OCI-LY7 (cell line): ENCODE measurements at regions not wholly inside any gene's neighbourhood (a gene's known extent, or its start where the extent isn't known, plus 50 kb on each side); places are given as distances from the start of the nearest gene placed in this dataset.
"Not testable (repeated sequence)": the region's sequence is repeated elsewhere in the genome, so short reads cannot be mapped to it uniquely, and the experiment has no call there.

Source experiments
- BruUV-seq: library from RNA; stranded (reverse); fragments of 400-500 nt; replicated peaks from 2 replicates; lab custom pipeline; 2021; lab: Mats Ljungman, UMichigan
- CTCF ChIA-PET: fragments of 300-600 bp; sonication (Branson Sonifier 250); formaldehyde crosslinking; loops from one replicate; lab custom pipeline; 2022; ENCODE audit warnings: antibody characterized with exemption; ENCODE audit not compliant: unreplicated experiment; lab: Charles Lee
- POLR2A ChIA-PET: fragments of 300-600 bp; sonication (Branson Sonifier 250); formaldehyde crosslinking; loops from one replicate; lab custom pipeline; 2022; ENCODE audit warnings: antibody characterized with exemption; lab: Charles Lee
- DNase-seq: peaks from one replicate; pipeline ENCODE4 v3.0.0-alpha.2; 2015; ENCODE audit warnings: low spot score
- H2AFZ ChIP-seq: fragments of 200-600 bp; sonication (generic), shearing (Covaris generic); 2 replicates; pipeline ENCODE4 v1.6.1; 2014; ENCODE audit warnings: mild to moderate bottlenecking, antibody characterized with exemption, low read length, moderate library complexity
- H3K27ac ChIP-seq: fragments of 200-600 bp; sonication (generic); 2 replicates; pipeline ENCODE4 v1.5.1; 2014; ENCODE audit warnings: mixed run types, low read depth, mild to moderate bottlenecking, moderate library complexity, low read length, inconsistent platforms; ENCODE audit not compliant: poor library complexity, severe bottlenecking
- H3K36me3 ChIP-seq: fragments of 200-600 bp; sonication (generic); 2 replicates; pipeline ENCODE4 v1.6.1; 2014; ENCODE audit warnings: mild to moderate bottlenecking, antibody characterized with exemption, low read length, moderate library complexity, mixed read lengths; ENCODE audit not compliant: insufficient read depth
- H3K4me1 ChIP-seq: fragments of 200-600 bp; sonication (generic); 2 replicates; pipeline ENCODE4 v1.5.1; 2014; ENCODE audit warnings: mild to moderate bottlenecking, low read length; ENCODE audit not compliant: insufficient read depth, poor library complexity, severe bottlenecking
- H3K4me2 ChIP-seq: fragments of 200-600 bp; sonication (generic); 2 replicates; pipeline ENCODE4 v1.6.1; 2014; ENCODE audit warnings: mild to moderate bottlenecking, low read length
- H3K4me3 ChIP-seq: fragments of 200-600 bp; sonication (generic); 2 replicates; pipeline ENCODE4 v1.5.1; 2014; ENCODE audit warnings: mild to moderate bottlenecking, low read depth, low read length; ENCODE audit not compliant: poor library complexity, severe bottlenecking
- H3K79me2 ChIP-seq: fragments of 200-600 bp; sonication (generic); 2 replicates; pipeline ENCODE4 v1.6.1; 2016; ENCODE audit warnings: low read depth, mild to moderate bottlenecking, low read length, moderate library complexity, mixed read lengths; ENCODE audit not compliant: insufficient read depth
- H3K9me2 ChIP-seq: fragments of 200-600 bp; sonication (generic); 2 replicates; pipeline ENCODE4 v1.6.1; 2016; ENCODE audit warnings: mild to moderate bottlenecking, low read length, mixed read lengths; ENCODE audit not compliant: insufficient read depth
- H3K9me3 ChIP-seq: fragments of 200-600 bp; sonication (generic); 2 replicates; pipeline ENCODE4 v1.6.1; 2014; ENCODE audit warnings: mild to moderate bottlenecking, mixed run types, low read length, mixed read lengths
- H4K20me1 ChIP-seq: fragments of 200-600 bp; sonication (generic); 2 replicates; pipeline ENCODE4 v1.6.1; 2014; ENCODE audit warnings: mild to moderate bottlenecking, antibody characterized with exemption, low read length, moderate library complexity, mixed read lengths; ENCODE audit not compliant: insufficient read depth
- EZH2phosphoT487 ChIP-seq: fragments of 200-600 bp; sonication (generic); IDR thresholded peaks from 2 replicates; pipeline ENCODE4 v1.6.1; 2018; ENCODE audit warnings: low read depth, borderline replicate concordance, mild to moderate bottlenecking, mixed run types, antibody characterized with exemption, low read length, moderate library complexity, mixed read lengths
- intact Hi-C: fragments of 100-400 bp; cut with micrococcal nuclease; formaldehyde crosslinking; loops from one replicate; pipeline ENCODE4 v1.10.0; 2022; ENCODE audit not compliant: unreplicated experiment
- TF ChIP-seq, protein P1 (sequence below): fragments of 200-600 bp; sonication (generic); conservative IDR thresholded peaks from 2 replicates; pipeline ENCODE4 v1.5.1; 2014; ENCODE audit warnings: mild to moderate bottlenecking, antibody characterized with exemption, low read length, moderate library complexity, mixed read lengths

DNA sequence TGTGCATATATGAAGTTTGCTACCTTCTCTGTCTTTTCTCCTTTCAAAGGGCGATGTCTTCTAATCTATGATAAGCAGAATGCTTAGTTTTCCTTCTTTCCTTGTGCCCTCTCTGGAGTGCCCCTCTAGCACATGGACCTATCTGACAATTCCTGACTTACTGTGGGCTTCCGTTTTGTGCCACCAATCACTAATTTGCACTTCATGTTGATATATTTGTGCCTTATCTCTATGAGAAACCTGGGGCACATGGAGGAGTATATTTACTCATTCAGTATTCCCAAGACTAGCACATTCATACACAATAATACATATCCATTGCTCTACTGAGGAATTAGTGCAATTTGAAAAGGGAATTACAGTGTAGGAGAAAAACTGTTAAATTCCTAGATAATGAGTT lies 197.7 kb downstream of the CTH start:
- no peak overlapping the region for H2AFZ ChIP-seq
- no peaks in the 10 kb centered on the region for H3K4me1 ChIP-seq
- H4K20me1 ChIP-seq: no peaks in the 10 kb centered on the region
- no peak for TF ChIP-seq EZH2phosphoT487
- TF ChIP-seq, protein P1, sequence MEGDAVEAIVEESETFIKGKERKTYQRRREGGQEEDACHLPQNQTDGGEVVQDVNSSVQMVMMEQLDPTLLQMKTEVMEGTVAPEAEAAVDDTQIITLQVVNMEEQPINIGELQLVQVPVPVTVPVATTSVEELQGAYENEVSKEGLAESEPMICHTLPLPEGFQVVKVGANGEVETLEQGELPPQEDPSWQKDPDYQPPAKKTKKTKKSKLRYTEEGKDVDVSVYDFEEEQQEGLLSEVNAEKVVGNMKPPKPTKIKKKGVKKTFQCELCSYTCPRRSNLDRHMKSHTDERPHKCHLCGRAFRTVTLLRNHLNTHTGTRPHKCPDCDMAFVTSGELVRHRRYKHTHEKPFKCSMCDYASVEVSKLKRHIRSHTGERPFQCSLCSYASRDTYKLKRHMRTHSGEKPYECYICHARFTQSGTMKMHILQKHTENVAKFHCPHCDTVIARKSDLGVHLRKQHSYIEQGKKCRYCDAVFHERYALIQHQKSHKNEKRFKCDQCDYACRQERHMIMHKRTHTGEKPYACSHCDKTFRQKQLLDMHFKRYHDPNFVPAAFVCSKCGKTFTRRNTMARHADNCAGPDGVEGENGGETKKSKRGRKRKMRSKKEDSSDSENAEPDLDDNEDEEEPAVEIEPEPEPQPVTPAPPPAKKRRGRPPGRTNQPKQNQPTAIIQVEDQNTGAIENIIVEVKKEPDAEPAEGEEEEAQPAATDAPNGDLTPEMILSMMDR: no peak
- no peaks in the 10 kb centered on the region for H3K79me2 ChIP-seq
- no peak overlapping the region for H3K4me3 ChIP-seq
- no peaks in the 10 kb centered on the region for H3K9me2 ChIP-seq
- no peaks in the 10 kb centered on the region for H3K36me3 ChIP-seq
- DNase-seq: no peak
- intact Hi-C loops: no loop called here
- ChIA-PET CTCF (no interaction called here), POLR2A (no interaction called here)
- no TSS peak for BruUV-seq
- H3K27ac ChIP-seq: no peak overlapping the region
- H3K9me3 ChIP-seq: no peaks in the 10 kb centered on the region
- no peak overlapping the region for H3K4me2 ChIP-seq

DNA sequence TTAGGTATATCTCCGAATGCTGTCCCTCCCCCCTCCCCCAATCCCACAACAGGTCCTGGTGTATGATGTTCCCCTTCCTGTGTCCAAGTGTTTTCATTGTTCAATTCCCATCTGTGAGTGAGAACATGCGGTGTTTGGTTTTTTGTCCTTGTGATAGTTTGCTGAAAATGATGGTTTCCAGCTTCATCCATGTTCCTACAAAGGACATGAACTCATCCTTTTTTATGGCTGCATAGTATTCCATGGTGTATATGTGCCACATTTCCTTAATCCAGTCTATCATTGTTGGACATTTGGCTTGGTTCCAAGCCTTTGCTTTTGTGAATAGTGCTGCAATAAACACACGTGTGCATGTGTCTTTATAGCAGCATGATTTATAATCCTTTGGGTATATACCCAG lies 199.1 kb downstream of the CTH start:
- H3K27ac ChIP-seq, CTCF ChIA-PET, H3K9me3 ChIP-seq, H3K79me2 ChIP-seq, H4K20me1 ChIP-seq, H3K4me1 ChIP-seq, H2AFZ ChIP-seq, H3K36me3 ChIP-seq, BruUV-seq, intact Hi-C loops, H3K4me3 ChIP-seq, DNase-seq, H3K9me2 ChIP-seq, H3K4me2 ChIP-seq: not testable (repeated sequence)
- POLR2A ChIA-PET: interaction anchor here (0.6 kb wide), 1 partner anchor 111 kb away, joined by 5 read pairs; no protein-coding TSS in a partner anchor

DNA sequence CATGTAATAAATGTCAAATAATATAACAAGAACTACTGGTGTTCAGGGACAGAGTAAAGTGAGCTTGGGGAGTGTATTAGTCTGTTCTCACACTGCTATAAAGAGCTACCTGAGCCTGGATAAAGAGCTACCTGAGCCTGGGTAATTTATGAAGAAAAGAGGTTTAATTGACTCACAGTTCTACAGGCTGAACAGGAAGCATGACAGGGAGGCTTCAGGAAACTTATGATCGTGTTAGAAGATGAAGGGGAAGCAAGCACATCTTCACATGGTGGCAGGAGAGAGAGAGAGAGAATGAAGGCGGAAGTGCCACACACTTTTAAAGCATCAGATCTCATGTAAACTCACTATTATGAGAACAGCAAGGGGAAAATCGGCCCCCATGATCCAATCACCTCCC lies 205.9 kb downstream of the CTH start:
- Histone ChIP-seq H3K4me1 (no peaks in the 10 kb centered on the region), H4K20me1 (no peaks in the 10 kb centered on the region), H3K79me2 (no peaks in the 10 kb centered on the region), H3K4me3 (no peak overlapping the region), H3K4me2 (no peak overlapping the region), H3K36me3 (no peaks in the 10 kb centered on the region), H2AFZ (no peak overlapping the region), H3K27ac (no peak overlapping the region), H3K9me2 (no peaks in the 10 kb centered on the region), H3K9me3 (no peaks in the 10 kb centered on the region)
- DNase-seq: no peak
- no TSS peak for BruUV-seq
- ChIA-PET POLR2A (interaction anchor here (0.6 kb wide), 1 partner anchor 15 kb away, joined by 3 read pairs; no protein-coding TSS in a partner anchor), CTCF (no interaction called here)
- TF ChIP-seq EZH2phosphoT487: no peak
- TF ChIP-seq, protein P1: no peak
- intact Hi-C loops: no loop called here
